ENCODE measurements at regions not wholly inside any gene's neighbourhood (a gene's known extent, or its start where the extent isn't known, plus 50 kb on each side); places are given as distances from the start of the nearest gene placed in this dataset.

DNA sequence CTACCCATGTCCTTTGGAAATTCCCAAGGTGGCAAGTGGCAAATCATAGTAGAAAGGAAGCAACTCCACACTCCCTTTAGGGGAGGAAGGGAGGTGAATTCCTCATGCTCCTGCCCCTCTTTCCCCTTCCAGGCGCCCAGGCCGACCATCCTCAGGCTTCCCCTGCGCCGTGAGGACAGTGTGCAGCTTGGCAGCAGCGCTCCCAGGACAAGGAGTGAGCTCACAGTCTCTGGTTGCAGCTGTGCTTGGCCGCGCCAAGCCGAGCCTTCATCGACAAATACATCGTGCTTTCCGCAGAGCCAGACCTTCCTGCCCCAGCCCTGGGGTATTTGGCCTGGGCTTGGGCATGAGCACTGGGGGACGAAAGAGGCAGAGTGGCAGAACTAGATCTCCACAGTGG is 112.6 kb downstream of the ENGASE start:
- DNase-seq = no peak

DNA sequence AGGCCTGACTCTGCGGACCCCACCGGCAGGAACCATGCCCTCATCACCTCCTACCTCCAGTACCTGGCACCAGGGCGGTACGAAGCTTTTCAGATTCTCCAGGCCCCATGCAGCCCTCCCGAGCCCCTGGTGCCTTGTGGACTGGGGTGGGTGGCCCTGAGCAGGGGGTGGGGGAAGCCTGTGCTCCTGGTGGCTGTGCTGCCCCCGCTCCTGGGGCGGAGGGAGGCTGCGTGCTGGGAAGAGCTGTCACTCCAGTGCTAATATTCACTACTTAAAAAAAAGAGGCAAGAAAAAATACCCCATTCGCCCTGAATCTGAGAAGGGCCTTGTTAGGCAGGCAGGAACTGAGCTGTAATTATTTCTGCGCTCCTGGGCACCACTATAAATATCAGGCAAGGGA is 111.8 kb downstream of the ENGASE start:
- no peak for DNase-seq

DNA sequence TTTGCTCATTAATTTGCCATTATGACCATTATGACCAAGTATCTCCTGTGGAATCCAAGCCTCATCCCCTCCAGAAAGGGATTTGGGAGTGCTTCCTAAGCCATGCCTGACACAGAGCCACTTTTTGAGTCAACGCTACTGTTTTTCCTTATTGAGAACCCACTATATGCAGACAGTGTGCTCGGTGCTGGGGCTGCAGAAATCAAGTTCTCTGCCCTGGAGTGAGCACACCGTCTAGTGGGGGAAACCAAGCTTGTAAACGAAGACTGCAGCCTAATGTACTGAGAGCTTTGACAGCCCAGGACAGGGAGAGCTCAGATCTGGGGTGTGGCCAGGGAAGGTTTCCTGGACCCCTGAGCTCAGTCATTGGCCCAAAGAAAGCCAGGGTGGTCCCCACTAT is 111.0 kb downstream of the ENGASE start:
- no peak for DNase-seq

DNA sequence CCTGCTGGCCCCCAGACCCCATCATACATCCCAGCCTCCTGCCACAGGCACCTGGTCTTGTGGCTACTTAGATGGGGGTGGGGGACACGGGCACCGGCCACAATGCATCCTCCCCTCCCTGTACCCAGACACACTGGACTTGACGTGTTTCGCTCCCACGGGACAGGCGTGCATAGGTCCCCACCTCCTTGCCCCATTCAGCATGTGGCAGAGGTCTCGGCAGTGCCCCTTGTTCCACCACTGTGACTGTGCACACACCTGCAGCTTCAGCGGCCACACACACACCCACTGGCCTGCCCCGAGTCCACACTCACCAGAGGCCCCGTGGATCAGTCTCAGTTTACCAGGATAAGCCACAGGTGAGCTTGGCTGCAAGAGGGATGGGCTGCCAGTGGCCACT is 109.6 kb downstream of the ENGASE start:
- no peak for DNase-seq

DNA sequence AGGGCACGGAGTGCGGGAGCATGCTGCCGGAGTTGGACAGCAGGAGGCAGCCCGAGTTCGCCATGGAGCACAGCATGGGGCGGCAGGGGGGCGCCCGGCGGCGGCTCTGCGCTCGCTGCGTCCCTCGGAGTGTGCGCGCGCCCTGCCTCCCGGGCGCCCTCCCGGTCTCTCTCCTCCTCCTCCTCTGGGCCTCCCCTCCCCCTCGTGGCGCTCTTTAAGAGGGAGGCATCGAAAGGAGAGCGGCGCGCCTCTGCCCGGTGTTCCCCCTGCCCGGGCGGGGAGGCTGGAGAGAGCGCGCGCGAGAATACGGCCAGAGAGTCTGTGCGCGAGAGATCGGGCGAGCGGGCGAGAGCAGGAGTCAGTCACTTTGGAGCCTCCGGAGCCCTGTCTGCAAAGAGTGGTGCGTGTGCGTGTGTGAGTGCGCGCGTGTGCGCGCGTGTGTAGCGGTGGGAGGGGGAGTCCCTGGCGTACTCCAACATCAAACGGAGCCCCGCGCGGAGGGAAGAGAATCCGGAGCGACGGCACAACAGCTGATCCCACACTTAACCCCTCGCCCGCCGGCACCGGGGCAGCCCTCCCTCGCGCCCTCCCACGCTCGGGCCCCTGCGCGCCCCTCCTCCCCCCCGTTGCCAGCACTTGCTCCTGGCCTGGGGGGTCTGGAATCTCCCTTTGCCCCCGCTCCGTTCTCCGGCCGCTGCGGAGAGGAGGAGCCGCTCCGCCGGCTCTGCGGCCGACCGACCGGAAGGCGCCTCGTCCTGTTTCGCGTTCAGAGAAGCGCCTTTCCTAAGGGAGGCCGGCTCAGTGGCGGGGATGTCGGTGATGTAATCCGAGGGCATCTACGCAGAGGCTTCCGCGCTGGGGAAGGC is 108.9 kb downstream of the ENGASE start:
- no peak for DNase-seq

DNA sequence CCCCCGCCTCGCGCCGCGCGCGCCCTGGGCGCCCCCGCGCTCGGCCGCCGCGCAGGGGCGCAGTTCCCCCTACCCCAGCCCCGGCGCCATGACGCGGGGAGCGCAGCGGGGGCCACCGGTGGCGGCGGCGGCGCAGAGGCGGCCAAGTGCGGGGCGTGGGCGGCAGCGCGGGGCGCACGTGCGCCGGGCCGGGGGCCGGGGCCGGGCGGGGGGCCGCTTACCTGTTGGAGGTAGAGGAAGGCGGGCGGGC is 108.3 kb downstream of the ENGASE start:
- no peak for DNase-seq

DNA sequence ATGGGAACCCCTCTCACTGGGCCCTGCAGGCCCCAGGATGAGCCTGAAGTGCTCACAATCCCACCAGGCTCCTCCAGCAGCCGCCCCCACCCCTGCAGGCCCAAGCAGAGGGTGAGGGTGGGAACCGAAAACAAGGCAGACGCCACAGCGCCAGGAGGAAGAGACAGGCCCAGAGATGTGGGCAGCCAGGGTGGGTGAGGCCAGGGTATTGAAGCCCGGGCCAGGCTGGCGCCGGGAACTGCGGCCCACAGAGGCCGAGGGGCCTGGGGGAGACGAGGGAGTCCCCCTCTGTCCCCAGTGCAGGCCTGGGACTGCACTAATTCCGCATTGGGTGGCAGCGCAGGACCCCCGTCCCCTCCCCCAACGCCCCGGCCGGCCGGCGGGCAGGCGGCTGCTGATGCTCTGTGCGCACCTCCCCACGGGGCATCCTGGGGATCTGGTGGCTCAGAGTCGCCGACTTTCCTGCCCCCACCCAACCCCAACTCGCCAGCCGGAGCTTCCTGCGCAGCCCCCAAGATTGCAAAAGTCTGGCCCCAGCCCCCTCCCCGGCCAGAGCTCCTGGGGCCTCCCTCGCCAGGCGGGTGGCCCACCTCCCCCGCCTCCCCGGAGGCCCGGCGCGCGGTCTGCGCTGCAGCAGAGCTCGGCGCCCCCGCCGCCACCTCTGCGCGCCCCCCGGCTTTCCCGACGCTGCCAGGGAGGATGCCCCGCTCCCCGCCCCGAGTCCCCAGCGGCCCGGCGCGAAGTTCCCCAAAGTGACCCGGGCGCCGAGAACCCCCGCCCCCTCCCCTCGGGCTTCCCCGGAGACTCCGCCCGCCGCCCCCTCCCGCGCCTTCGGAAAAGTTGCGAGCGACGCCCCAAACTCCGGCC is 107.8 kb downstream of the ENGASE start:
- no peak for DNase-seq

DNA sequence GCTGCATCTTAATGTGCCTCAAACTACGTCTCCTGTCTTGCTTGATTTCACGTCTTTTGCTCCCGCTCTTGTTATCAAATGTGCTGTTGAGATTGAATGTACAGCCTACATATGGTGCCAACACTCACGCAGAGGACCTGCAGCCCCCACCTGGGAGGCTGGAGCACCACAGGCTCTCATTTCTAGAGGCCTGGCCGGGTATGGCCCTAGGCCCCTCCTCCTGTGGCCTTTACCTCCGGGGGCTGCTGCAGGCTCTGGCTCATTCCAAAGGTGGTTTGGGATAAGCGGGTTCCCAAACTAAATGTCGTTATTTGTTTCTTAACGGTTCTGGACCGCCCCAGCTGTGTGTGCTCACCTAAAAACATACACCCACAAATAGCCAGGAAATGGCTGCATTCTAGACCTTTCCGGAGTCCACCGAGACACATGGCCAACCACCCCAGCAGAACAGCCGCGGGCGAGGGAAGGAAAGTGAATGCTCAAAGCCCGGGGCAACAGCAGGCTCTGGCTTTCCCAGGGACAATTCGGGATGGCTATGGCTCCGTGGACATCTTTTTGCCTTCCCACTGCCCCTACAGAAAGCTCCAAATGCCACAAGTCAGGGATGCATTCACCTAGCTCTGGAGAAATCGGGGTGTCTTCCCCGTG is 105.9 kb downstream of the ENGASE start:
- no peak for DNase-seq

DNA sequence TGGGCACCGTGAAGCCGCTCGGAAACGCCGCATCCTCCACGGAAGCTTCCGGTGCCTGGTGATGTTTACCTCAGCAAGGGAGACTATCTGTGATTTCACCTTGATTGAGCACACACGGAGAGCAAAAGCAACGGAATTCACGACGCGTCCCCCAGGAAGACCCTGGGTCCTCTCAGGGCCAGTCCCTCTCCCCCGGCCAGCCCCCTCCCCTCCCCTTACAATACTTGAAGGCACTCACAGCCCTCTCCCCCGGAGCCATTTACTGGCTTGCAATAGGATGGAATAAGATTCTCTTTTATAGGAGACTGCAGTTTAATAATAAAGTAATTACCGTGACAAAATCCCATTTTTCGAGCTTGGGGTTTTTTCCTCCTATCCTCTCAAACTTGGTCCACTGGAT is 104.7 kb downstream of the ENGASE start:
- DNase-seq = no peak

DNA sequence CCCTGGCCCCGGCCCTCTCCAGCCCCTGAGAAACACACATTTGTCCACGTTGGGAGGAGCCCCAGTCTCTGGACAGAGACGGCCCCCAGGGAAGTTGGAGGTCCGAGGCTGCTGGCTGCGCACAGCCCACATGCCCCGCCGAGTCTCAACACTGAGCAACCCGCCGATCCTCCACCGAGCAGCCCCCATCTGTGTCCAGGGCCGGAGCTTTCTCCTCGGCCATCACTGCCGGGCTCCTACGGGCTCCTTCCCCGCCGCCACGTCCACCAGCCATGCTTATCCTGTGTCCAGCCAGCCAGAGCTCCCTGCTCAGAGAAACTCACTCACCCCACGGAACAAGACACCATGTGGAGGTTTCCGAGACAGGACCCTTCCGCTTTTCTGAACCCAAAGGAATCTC is 103.3 kb downstream of the ENGASE start:
- no peak for DNase-seq

DNA sequence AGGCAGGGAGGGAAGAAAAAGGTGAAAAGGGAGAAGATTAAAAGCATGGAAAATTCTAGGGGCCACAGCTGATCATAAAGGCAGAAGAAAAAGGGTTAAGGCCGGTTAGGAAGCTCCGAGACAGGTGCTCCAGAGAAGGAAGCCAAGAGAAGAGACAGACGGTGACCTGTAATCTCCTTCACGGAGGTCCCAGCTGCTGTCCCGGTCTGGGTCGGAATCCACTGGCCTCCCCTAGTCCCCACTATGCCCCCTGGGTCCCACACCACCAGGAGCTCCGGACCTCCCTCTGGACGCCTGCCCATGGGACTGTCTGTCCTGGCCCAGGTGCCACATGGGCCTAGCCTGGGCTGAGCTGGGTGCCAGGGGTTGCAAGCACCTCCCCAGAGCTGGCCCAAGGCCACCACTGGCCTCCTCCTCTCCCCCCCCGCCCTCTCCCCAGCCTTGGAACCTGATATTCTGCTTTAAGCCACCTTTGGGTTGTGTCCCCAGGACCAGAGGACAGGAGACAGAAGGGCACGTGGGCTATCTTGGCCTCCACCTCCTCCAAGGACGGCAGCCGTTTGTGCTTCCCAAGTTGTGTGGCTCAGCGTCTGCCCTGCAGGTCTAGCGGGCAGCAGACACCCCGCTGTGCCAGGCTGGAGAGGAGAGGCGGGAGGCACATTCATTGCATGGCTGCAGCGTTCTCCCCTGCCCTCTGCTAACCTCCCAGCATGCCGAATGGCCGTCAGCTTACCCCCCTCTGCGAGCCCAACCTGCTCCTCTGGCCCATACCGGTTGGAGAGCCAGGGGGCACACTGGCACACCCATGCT is 102.4 kb downstream of the ENGASE start:
- DNase-seq = no peak

DNA sequence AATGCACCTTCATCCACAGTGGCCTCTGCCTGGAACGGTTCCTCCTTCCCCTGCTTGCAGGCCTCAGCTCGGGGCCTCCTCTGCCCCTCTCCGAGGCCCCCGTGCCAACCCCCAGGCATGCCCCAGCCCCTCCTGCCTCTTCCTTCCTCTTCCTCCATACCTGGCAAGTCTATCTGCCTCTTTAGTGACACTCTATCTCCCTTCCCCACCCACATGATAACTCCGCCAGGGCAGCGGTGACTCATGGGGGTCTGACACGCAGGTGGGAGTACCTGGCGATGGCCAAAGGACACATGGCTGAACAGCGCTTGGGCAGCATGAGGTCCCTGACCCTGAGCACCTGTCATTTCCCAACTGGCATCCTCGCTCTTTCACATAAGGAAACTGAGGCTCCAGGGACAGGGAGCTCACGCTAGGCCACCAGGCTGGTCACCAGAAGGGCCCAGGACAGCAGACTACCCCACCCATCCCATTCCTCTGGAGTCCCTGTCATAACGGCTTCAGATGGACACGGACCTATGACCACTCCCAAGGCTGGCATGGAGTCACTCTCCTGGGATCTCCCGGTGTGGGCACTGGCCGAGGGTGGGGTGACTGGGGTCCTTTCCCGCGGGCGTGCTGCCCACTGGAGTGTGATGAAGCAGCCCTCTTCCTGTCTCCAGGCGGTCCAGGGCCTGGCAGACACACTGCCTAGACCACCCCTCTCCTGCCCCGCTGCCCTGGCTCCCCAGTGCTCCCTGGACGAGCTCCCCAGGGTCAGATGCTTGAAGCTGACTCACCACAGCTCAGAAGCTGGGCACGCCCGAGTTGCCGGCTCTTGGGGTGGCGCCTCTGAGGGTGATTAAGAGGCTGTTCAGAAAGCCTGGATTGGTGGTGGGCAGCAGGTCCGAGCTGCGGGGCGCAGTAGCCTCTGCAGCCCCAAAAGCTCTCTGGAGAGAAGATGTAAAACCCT is 100.6 kb downstream of the ENGASE start:
- DNase-seq = no peak

DNA sequence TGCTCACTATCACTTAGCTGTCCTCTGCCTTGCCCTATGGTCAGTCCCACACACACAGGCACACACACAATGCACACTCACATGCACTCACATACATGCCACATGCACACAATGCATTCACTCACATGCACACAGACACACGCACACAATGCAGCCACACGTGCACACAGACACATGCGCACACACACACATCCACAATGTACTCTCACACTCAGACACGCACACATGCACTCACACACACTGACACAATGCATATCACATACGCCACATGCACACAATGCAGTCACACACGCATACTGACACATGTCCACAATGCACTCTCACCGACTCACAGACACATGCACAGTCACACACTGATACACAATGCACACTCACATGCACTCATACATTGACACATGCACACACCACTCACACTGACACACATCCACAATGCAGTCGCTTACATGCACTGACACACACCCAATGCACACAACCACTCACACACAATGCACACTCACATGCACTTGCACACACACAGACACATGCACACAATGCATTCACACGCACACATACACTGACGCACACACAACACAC is 99.7 kb downstream of the ENGASE start:
- no peak for DNase-seq

DNA sequence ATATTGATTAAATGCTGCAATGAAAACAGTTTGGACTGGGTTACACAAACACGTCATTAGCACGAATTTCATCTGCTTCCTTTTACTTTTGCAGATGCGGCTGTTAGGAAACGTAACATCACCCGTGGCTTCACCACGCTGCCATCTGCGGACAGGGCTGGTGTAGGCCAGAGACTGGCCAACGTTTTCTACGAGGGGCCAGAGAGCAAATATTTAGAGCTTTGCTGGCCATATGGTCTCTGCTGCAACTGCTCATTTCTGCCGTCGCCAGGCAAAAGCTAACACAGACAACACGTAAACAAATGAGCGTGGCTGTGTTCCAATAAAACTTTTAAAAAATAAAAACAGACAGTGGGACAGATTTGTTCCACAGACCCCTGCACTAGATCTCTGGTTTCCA is 96.6 kb downstream of the ENGASE start:
- no peak for DNase-seq

DNA sequence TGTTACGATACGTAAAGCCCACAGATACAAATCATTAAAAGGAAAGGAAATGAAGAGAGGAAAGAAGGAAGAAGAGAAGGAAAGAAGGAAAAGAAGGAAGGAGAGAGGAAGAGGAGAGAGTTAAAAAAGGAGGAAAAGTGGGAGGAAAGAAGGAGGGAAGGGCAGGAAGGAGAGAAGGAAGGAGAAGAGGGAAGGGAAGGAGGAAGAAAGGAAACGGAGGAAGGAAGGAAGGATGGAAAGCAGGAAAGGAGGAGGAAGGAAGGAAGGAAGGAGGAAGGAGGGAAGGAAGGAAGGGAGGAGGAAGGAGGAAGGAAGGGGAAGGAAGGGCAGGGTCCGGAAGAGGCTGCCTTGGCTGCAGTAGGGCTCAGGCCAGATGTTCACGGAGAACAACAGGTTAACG is 95.2 kb downstream of the ENGASE start:
- DNase-seq = no peak

DNA sequence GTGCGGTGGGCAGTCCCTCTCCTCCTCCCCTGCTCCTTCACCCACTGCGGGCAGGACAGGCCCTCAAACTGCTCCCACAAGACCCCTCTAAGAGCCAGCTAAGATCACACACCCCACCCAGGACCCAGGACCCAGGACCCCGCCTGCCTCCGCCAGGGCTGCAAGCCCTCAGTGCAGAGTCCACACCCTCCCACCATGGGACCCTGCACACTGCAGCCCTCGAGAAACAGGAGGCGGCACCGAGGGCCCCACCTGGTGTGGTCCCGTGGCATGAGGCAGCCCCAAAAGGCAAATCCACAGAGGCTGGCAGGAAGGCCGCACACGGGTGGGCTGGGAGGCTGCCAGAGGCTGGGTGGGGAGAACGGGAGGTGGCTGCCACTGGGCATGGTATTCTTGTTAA is 94.7 kb downstream of the ENGASE start:
- no peak for DNase-seq

DNA sequence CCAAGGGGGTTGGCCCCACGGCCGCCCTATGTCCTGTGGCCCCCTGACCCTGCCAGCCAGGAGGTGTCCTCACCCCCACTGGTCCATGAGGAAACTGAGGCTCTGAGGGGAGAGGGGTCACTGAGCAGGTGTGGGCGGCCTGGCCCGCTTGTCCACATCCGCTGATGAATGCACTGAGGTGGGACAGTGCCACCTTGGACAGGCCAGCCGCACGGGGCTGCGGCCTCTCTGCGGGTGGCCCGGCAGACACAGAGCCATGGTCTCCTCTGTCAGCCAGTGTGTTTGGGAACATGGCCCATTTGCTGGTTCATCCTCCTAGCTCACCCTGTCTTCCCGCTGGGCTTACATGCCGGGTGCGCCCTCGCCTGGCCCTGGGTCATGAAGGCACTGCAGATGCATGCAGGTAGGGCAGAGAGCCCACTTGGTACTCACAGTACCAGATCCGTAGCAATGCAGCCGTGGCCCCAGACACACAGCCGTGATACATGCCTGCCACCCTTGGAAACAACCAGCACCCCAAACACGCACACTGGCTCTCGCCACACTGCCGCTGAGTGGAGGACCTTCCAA is 93.9 kb downstream of the ENGASE start:
- DNase-seq = no peak

DNA sequence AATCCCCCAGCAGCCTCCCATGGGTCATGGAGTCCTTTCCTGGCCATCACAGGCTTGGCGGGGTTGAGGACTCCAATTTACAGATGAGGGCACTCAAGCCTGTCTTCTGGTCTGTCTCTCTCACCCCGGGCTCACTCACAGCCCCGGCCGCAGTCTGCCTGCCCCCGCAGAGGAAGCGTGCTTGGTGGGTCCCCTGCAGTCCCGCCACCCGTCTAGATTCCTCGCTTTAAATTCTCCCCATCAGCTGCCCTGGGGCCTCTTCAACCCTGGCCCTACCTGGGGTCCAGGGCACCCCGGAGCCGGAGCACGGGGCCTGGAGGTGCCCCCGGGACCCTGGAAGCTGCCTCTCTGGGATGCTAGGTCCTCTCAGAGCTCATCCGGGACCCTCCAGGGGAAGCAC is 92.9 kb downstream of the ENGASE start:
- no peak for DNase-seq

DNA sequence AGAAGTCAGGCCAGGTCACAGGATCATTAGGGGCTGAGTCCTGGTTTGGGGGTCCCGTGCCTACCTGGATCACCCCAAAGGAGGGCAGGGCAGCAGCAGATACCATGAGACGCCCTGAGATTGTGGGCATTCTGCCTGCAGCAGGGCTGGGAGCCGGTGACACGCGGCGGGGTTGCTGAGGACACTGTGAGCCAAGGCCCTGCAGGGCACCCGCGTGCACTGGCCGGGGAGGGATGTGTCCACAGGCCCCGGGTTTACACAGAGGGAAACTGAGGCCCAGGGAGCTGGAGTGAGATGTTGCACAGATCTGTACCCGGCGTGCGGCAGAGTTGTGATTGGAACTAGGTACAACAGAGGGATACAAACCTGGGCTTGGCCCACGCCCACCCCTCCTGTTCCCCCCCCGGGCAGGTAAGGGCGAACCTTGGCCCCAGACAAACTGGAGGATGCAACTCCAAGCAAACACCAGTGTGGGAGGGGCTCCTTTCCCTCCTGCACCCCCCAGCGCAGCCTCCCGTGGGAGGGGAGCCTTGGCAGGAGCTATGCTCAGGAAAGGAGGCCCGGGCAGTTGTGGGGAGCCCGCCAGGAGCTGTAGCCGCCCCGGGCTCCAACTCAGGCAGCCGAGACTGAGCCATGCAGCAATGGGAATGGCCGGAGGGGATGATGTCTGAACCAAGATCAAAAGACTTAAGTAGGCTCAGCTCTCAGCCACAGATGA is 91.3 kb downstream of the ENGASE start:
- no peak for DNase-seq
